Retinal pigment epithelial cell (primary cell): ENCODE measurements at regions not wholly inside any gene's neighbourhood (a gene's known extent, or its start where the extent isn't known, plus 50 kb on each side); places are given as distances from the start of the nearest gene placed in this dataset.

Source experiments
- DNase-seq: peaks from one replicate; pipeline ENCODE4 v3.0.0-alpha.2; 2010; ENCODE audit warnings: low read depth
- H3K4me3 ChIP-seq: 2 replicates; pipeline ENCODE4 v1.5.1; 2011; ENCODE audit warnings: mild to moderate bottlenecking, low read length, control low read depth, moderate library complexity
- CTCF ChIP-seq: conservative IDR thresholded peaks from 2 replicates; pipeline ENCODE4 v1.5.1; 2011; ENCODE audit warnings: low read depth, low read length, control low read depth, inconsistent platforms

- DNase-seq = no peak
- H3K4me3 ChIP-seq = no peak overlapping the region
These were observed 411.0 kb upstream of the CDH11 start for GRCh38 chr16:65532846-65533245.

GRCh38 chr16:65532258-65532657, 410.4 kb upstream of the CDH11 start:
- no peak overlapping the region for H3K4me3 ChIP-seq
- no peak for DNase-seq
- TF ChIP-seq CTCF = no peak

More at GRCh38 chr16:65532846-65533245, 411.0 kb upstream of the CDH11 start:
- no peak for TF ChIP-seq CTCF

GRCh38 chr16:65531475-65531874, 409.6 kb upstream of the CDH11 start:
- no peak overlapping the region for H3K4me3 ChIP-seq
- no peak for DNase-seq
- no peak for TF ChIP-seq CTCF

- peak; percentile 3 for TF ChIP-seq CTCF
- H3K4me3 ChIP-seq = no peak overlapping the region
- DNase-seq = no peak
These were observed 403.8 kb upstream of the CDH11 start for GRCh38 chr16:65525707-65526106.

- no peak for TF ChIP-seq CTCF
- DNase-seq = peak; percentile 13
- H3K4me3 ChIP-seq = no peak overlapping the region
These were observed 403.1 kb upstream of the CDH11 start for GRCh38 chr16:65524997-65525396.

GRCh38 chr16:65524231-65524630, 402.4 kb upstream of the CDH11 start:
- DNase-seq = no peak
- TF ChIP-seq CTCF = no peak
- H3K4me3 ChIP-seq = no peak overlapping the region

- H3K4me3 ChIP-seq = no peak overlapping the region
- no peak for TF ChIP-seq CTCF
- no peak for DNase-seq
These were observed 401.6 kb upstream of the CDH11 start for GRCh38 chr16:65523283-65523944.
